Lung (tissue), 11 donors: ENCODE measurements at regions not wholly inside any gene's neighbourhood (a gene's known extent, or its start where the extent isn't known, plus 50 kb on each side); places are given as distances from the start of the nearest gene placed in this dataset.

Experiments used
- ATAC-seq: fragments of 200-7000 bp; cut with Tn5 transposase; one replicate; pipeline ENCODE4 v1.9.1; 2020; ENCODE audit warnings: moderate number of reproducible peaks; ENCODE audit not compliant: insufficient read depth, low FRiP score
- DNase-seq, 3 donors: peaks; one replicate each; pipeline ENCODE4 v3.0.0-alpha.2; 2013 to 2017
- H3K27ac ChIP-seq, 2 donors: one replicate each; pipeline ENCODE4 v1.5.1; 2013; ENCODE audit warnings: mild to moderate bottlenecking in 2 of 2, moderate library complexity in 2 of 2, control low read depth in 1 of 2, inconsistent platforms in 1 of 2, low read depth in 1 of 2, low read length in 1 of 2
- H3K27me3 ChIP-seq, 3 donors: one replicate each; pipeline ENCODE4 v1.5.1; 2013; ENCODE audit warnings: low read length in 2 of 3; ENCODE audit not compliant: control insufficient read depth in 3 of 3, insufficient read depth in 3 of 3
- H3K36me3 ChIP-seq, 4 donors: one replicate each; pipeline ENCODE4 v1.5.1; 2013; ENCODE audit warnings: low read length in 4 of 4, mild to moderate bottlenecking in 1 of 4, moderate library complexity in 1 of 4; ENCODE audit not compliant: control insufficient read depth in 4 of 4, insufficient read depth in 4 of 4
- H3K4me1 ChIP-seq, 5 donors: one replicate each; pipeline ENCODE4 v1.5.1; 2013; ENCODE audit warnings: low read length in 5 of 5, mild to moderate bottlenecking in 2 of 5, moderate library complexity in 1 of 5; ENCODE audit not compliant: control insufficient read depth in 5 of 5, insufficient read depth in 5 of 5
- H3K4me3 ChIP-seq: one replicate; pipeline ENCODE4 v1.5.1; 2013; ENCODE audit warnings: mild to moderate bottlenecking, control low read depth, moderate library complexity
- H3K9ac ChIP-seq, 2 donors: one replicate each; pipeline ENCODE4 v1.5.1; 2013; ENCODE audit warnings: low read length in 2 of 2, control low read depth in 1 of 2; ENCODE audit not compliant: insufficient read depth in 1 of 2
- H3K9me3 ChIP-seq, 4 donors: one replicate each; pipeline ENCODE4 v1.5.1; 2013; ENCODE audit warnings: low read length in 3 of 4, mild to moderate bottlenecking in 1 of 4, moderate library complexity in 1 of 4; ENCODE audit not compliant: control insufficient read depth in 4 of 4, insufficient read depth in 3 of 4
- WGBS, 2 donors: extraction: QIAGEN DNeasy Blood & Tissue Kit; methylation state at CpG; one replicate each; pipeline ENCODE4 v1.1.7; 2013; 5-methylcytosine and 5-hydroxymethylcytosine counted together
- TF ChIP-seq, protein P1 (sequence below): IDR thresholded peaks from 2 replicates; pipeline ENCODE4 v1.5.1; 2012; ENCODE audit warnings: mild to moderate bottlenecking; ENCODE audit errors: control extremely low read depth, extremely low read depth
- donor health status: control.
- donor health status: control.
- donor health status: Bipolar disorder and iron deficiency.
- donor health status: healthy.
- donor health status: DM: yes; HTN: yes; CAD: no.

- H3K4me1 ChIP-seq: peaks cover 0 to 26% (median 0%) of the 10 kb centered on the region in 5 donors
- H3K27me3 ChIP-seq: no peaks in the 10 kb centered on the region
- no peaks in the 10 kb centered on the region for H3K36me3 ChIP-seq
- WGBS, 2 donors: 65 to 82% methylated on average over 5 of the region's 5 CpGs
- TF ChIP-seq, protein P1, sequence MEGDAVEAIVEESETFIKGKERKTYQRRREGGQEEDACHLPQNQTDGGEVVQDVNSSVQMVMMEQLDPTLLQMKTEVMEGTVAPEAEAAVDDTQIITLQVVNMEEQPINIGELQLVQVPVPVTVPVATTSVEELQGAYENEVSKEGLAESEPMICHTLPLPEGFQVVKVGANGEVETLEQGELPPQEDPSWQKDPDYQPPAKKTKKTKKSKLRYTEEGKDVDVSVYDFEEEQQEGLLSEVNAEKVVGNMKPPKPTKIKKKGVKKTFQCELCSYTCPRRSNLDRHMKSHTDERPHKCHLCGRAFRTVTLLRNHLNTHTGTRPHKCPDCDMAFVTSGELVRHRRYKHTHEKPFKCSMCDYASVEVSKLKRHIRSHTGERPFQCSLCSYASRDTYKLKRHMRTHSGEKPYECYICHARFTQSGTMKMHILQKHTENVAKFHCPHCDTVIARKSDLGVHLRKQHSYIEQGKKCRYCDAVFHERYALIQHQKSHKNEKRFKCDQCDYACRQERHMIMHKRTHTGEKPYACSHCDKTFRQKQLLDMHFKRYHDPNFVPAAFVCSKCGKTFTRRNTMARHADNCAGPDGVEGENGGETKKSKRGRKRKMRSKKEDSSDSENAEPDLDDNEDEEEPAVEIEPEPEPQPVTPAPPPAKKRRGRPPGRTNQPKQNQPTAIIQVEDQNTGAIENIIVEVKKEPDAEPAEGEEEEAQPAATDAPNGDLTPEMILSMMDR: no peak
- ATAC-seq: no peak
- H3K9me3 ChIP-seq: peaks cover 0 to 2% (median 0%) of the 10 kb centered on the region in 4 donors
- H3K4me3 ChIP-seq: no peak overlapping the region
- H3K27ac ChIP-seq: no peak overlapping the region
- DNase-seq: no peak
- no peak overlapping the region for H3K9ac ChIP-seq
Observed at GRCh38 chr15:47333734-47334133, 383.6 kb upstream of the SEMA6D start.

DNA sequence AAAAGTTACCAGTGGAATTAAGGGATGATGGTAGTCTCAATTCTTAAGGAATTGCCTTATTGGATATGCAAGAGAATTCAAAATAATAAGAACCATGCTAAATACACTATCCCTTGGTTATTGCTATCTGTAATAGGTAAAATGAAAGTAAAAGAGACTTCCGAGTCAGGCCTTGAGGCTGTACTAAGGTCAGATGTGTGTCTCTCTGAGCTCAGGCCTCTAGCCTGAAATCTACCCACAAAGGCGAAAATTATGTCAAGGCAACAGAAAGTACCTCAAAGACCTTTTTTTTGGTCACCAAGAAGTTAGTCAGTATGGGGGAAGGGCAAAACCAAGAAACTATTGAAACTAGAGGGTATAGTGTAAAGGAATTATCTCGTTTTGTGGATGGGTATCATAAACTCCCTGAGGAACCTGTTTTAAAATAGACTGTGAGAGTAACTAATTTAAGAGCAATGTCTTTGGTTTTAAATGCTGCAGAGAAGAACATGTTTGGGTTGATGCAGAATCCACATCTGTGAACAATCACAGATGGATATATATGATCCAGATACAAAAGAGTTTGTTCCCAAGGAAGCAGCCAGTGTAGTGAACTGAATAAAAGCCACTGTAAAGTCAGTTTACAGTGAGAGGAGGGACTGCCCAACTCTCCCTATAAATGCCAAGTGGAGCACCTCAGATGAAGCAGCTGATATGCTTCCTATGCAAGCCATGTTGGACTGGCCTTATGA lies 382.3 kb upstream of the SEMA6D start:
- Histone ChIP-seq H3K9ac (no peak overlapping the region), H3K36me3 (no peaks in the 10 kb centered on the region), H3K27ac (no peak overlapping the region), H3K4me3 (no peak overlapping the region), H3K4me1 (peaks cover 0 to 27% (median 0%) of the 10 kb centered on the region in 5 donors), H3K9me3 (peaks cover 0 to 2% (median 0%) of the 10 kb centered on the region in 4 donors), H3K27me3 (no peaks in the 10 kb centered on the region)
- 84 to 89% methylated on average over 3 of the region's 3 CpGs for WGBS, 2 donors
- DNase-seq: no peak
- TF ChIP-seq, protein P1: no peak
- ATAC-seq: no peak

DNA sequence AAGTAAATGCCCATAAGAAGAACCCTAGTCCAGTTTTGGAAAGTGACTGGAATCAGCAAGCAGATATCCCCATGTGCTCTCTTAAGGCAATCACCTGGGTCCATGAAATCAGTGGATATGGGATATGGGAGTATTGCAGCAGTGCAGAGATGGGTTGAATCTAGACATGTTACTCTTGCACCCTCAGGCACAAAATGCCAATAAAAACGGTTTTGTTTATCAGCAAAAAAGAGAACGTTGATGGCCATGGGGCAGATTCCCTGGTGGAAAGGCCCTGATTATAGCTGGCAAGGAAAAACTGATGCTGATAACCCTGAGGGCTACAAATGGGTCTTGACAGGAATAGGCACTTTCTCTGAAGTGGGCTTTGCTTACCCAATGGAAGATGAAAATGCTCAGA lies 380.2 kb upstream of the SEMA6D start:
- Histone ChIP-seq H3K27ac (no peak overlapping the region), H3K9me3 (peaks cover 0 to 2% (median 0%) of the 10 kb centered on the region in 4 donors), H3K4me3 (no peak overlapping the region), H3K4me1 (peaks cover 0 to 16% (median 3%) of the 10 kb centered on the region in 5 donors), H3K27me3 (no peaks in the 10 kb centered on the region), H3K36me3 (no peaks in the 10 kb centered on the region), H3K9ac (no peak overlapping the region)
- DNase-seq (no peak), ATAC-seq (no peak)
- TF ChIP-seq, protein P1: no peak
- 81 to 86% methylated on average over 2 of the region's 2 CpGs for WGBS, 2 donors
